Astrocyte of the cerebellum (primary cell): ENCODE measurements at regions not wholly inside any gene's neighbourhood (a gene's known extent, or its start where the extent isn't known, plus 50 kb on each side); places are given as distances from the start of the nearest gene placed in this dataset.

ENCODE experiments used
- DNase-seq: peaks from one replicate; pipeline ENCODE4 v3.0.0-alpha.2; 2011; ENCODE audit warnings: low read depth
- H3K4me3 ChIP-seq: 2 replicates; pipeline ENCODE4 v1.5.1; 2011; ENCODE audit warnings: mild to moderate bottlenecking, low read depth, low read length, moderate library complexity
- in situ Hi-C: cut with HindIII; loops from 2 replicates; pipeline ENCODE4 v1.10.0; 2017; ENCODE audit warnings: low sequenced_read_pairs
- TF ChIP-seq, protein P1 (sequence below): IDR thresholded peaks from 2 replicates; pipeline ENCODE4 v1.5.1; 2012; ENCODE audit warnings: low read length, low read depth, moderate library complexity, mild to moderate bottlenecking; ENCODE audit errors: missing control alignments

DNA sequence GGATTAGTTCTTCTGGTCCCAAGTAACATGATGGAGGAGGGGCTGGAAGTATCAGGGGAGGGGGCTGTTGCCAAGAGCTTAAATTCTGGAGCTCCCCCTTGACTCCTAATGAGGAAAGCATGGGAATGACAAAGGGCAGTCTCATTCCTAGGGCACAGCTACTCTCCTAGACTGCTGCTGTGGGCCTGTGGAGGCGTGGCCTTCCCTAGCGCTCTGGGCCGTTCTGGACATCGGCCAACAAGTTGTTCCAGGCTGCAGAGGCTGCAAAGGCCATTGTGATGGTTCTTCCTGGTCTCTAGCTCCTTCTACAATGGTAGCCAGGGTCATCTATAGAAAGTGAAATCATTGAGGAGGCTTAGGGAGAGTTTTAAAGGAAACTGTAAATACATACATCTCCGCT is 916.6 kb downstream of the DIAPH3 start:
- in situ Hi-C loops: no loop called here
- TF ChIP-seq, protein P1, sequence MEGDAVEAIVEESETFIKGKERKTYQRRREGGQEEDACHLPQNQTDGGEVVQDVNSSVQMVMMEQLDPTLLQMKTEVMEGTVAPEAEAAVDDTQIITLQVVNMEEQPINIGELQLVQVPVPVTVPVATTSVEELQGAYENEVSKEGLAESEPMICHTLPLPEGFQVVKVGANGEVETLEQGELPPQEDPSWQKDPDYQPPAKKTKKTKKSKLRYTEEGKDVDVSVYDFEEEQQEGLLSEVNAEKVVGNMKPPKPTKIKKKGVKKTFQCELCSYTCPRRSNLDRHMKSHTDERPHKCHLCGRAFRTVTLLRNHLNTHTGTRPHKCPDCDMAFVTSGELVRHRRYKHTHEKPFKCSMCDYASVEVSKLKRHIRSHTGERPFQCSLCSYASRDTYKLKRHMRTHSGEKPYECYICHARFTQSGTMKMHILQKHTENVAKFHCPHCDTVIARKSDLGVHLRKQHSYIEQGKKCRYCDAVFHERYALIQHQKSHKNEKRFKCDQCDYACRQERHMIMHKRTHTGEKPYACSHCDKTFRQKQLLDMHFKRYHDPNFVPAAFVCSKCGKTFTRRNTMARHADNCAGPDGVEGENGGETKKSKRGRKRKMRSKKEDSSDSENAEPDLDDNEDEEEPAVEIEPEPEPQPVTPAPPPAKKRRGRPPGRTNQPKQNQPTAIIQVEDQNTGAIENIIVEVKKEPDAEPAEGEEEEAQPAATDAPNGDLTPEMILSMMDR: no peak
- no peak for DNase-seq
- H3K4me3 ChIP-seq: no peak overlapping the region

DNA sequence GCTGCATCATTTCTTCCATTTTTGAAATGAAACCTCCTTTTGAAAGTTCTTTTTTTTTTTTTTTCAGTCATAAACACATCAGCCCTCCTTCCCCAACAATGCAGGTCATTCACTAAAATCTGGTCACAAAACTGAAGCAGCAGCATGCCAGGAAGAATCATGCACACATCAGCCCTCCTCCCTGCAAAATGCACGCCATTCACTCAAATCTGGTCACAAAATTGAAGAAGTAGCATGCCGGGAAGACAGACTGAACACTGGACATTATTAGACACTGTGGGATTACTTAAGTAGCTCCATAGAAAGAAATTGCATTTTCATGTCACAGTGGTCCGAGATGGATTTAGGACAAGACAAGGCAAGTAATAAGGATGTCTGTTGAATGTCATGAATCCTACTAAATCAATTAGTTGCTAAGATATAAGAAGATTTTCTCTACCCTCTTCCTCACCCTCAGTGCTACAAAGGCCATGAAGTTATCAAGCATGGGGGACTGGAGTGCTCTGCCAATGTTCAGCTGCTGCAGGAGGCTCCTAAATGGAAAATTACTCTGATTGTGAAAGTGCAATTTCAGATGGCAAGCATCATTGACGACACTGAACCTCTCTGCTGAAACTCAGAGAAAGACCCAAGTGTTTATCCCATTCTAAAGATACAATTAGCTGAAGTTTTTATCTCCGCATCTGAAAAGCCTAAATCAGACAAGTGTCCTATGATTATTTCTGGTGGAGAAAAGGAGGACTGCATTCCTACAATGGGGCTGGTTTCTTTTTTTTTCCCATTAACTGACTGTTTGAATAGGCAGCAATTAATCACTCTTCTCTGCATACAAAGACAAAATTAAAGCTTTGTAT is 913.2 kb downstream of the DIAPH3 start:
- no peak overlapping the region for H3K4me3 ChIP-seq
- TF ChIP-seq, protein P1: no peak
- in situ Hi-C loops: no loop called here
- no peak for DNase-seq

DNA sequence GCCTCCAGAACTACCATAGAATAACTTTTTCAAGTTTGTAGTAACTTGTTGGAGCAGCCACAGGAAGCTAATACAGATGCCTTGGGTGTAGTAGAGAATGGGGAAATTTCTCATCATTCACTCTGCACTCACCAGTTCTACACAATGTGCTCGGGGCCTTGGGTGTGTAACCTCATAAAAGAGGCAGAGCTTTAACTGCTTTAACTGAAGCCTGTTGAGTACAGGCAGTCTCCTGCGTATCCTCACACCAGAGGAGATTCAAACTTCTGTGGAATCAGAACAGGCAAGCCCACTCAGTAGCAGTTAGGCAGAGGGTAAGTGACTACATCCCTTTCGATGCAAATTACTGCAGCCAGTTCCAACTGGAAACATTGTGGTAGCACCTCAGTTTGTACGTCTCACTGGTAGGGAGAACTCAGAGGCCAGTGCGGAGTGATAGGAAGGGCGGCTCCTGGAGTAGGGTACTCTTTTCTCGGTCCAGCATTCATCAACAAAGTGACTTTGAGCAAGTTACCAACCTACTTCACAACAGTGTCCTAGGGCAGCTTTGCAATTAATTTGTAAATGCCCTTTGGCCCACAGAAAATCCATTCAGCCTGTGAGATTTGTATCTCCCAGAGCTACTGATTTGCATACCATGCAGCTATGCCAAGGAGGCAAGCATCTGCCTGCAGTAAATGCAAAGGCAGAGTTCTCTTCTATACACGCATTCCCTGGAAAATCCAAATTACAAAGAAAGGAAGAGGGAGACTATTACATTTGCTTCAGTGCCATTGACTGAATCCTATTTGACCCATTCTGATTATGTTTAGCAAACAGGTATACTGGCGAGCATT is 904.3 kb downstream of the DIAPH3 start:
- in situ Hi-C loops: no loop called here
- no peak for DNase-seq
- H3K4me3 ChIP-seq: no peak overlapping the region
- TF ChIP-seq, protein P1: no peak

DNA sequence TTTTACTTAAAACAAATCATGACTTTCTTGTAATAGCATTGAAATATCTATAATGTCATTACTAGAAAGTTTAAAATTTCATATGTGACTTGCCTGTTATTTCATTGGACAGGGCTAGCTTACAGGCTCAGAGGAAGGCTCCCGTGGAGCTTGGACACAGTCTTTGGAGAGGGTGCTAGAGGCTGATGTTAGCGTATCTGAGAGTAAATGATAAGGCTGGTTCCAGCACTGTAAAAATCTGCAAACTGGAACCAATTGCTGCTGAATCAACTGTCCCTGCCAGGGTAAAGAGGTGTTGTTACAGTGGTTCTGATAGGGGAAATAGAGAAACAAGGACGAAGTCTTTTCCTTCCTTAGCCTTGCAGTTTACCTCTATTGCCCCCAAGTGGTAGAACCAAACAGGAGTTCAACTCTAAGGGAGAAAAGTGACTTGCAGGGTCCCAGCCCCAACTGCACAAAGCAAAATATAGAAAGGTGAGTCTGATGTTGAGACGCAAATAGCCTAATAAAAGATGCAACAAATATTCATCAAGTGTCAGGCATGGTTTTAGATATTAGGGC is 901.7 kb downstream of the DIAPH3 start:
- TF ChIP-seq, protein P1: peak; percentile 29
- in situ Hi-C loops: no loop called here
- no peak for DNase-seq
- no peak overlapping the region for H3K4me3 ChIP-seq

DNA sequence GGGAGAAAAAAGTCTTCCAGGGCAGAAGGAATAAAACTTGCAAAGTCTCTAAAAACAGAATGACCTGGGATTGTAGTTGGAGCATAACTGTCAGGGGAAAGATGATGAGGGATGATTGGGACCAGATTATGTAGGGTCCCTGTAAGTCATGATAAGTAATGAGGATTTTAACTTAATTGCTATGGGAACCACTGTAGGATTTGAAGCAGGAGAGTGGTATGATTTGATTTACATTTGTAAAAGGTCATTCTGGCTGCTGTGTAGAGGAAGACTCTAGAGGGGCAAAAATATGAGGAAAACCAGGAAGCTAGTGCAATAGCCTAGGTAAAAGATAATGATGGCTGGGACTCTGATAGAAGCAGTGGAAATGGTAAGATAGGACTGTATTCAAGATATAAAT is 900.2 kb downstream of the DIAPH3 start:
- TF ChIP-seq, protein P1: no peak
- in situ Hi-C loops: no loop called here

DNA sequence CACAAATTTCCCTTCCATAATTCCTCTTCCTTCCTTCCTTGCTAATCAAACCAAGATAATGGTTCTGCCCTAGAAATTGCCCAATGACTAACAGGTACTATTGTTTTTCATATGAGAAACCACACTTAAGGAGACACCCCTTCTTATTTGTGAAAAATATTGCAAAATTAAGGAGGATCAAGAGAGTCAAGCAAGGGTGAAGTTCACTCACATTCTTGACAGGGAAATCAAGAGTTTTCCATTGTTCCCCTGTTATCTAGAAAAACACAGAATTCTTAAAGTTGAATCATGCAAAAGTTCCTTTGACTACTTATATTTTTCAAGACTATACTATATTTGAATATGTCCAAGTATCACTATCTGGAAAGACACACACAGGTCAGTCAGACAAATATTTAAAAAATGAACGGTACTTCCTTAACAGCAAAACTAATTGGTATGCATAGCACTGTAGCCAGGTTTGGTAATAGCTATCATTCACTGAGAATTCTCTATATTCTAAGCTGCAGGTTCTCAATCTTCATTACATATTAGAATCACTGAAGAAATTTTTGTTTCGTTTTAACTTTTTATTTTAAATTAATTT is 897.2 kb downstream of the DIAPH3 start:
- DNase-seq: no peak
- in situ Hi-C loops: no loop called here
- TF ChIP-seq, protein P1: no peak
- no peak overlapping the region for H3K4me3 ChIP-seq

More for the DNA sequence above, 900.2 kb downstream of the DIAPH3 start:
- H3K4me3 ChIP-seq: no peak overlapping the region
- no peak for DNase-seq
